Posterior vena cava (tissue), 2 donors: ENCODE measurements at regions not wholly inside any gene's neighbourhood (a gene's known extent, or its start where the extent isn't known, plus 50 kb on each side); places are given as distances from the start of the nearest gene placed in this dataset.

Experiments used
- DNase-seq: peaks from one replicate; pipeline ENCODE4 v3.0.0-alpha.2; 2020; ENCODE audit warnings: low spot score
- intact Hi-C, 2 donors: fragments of 100-400 bp; cut with DNase I; formaldehyde crosslinking; loops; one replicate each; pipeline versions ENCODE4 v1.14.1 to v1.14.2; 2022 to 2023
- donor health status: DM: yes; HTN: yes; CAD: no.
- donor health status: DM: yes; HTN: yes; CAD: no.

GRCh38 chr4:135244696-135245095, 1043.1 kb upstream of the PABPC4L start:
- no peak for DNase-seq
- intact Hi-C loops = no loop called here

- DNase-seq = no peak
These were observed 1042.5 kb upstream of the PABPC4L start for GRCh38 chr4:135244056-135244455.

GRCh38 chr4:135240796-135241195, 1039.2 kb upstream of the PABPC4L start:
- intact Hi-C loops = no loop called here
- DNase-seq = no peak

More at GRCh38 chr4:135244056-135244455, 1042.5 kb upstream of the PABPC4L start:
- intact Hi-C loops = no loop called here

- intact Hi-C loops = no loop called here
These were observed 1038.4 kb upstream of the PABPC4L start for GRCh38 chr4:135239964-135240363.

GRCh38 chr4:135238940-135239339, 1037.4 kb upstream of the PABPC4L start:
- intact Hi-C loops = no loop called here

More at GRCh38 chr4:135239964-135240363, 1038.4 kb upstream of the PABPC4L start:
- DNase-seq = no peak

GRCh38 chr4:135236048-135236447, 1034.5 kb upstream of the PABPC4L start:
- intact Hi-C loops = no loop called here
- DNase-seq = no peak

More at GRCh38 chr4:135238940-135239339, 1037.4 kb upstream of the PABPC4L start:
- DNase-seq = no peak

GRCh38 chr4:135227842-135228241, 1026.3 kb upstream of the PABPC4L start:
- intact Hi-C loops = no loop called here
- no peak for DNase-seq

- no peak for DNase-seq
- intact Hi-C loops = no loop called here
These were observed 1024.0 kb upstream of the PABPC4L start for GRCh38 chr4:135225551-135225950.

GRCh38 chr4:135210341-135210740, 1008.8 kb upstream of the PABPC4L start:
- intact Hi-C loops = no loop called here
- DNase-seq = no peak

GRCh38 chr4:135207531-135207930, 1005.9 kb upstream of the PABPC4L start:
- no peak for DNase-seq
- intact Hi-C loops = no loop called here

- intact Hi-C loops = no loop called here
- DNase-seq = no peak
These were observed 1002.7 kb upstream of the PABPC4L start for GRCh38 chr4:135204311-135204710.

- no peak for DNase-seq
- intact Hi-C loops = no loop called here
These were observed 999.5 kb upstream of the PABPC4L start for GRCh38 chr4:135201081-135201480.

- intact Hi-C loops = no loop called here
- no peak for DNase-seq
These were observed 996.1 kb upstream of the PABPC4L start for GRCh38 chr4:135197641-135198040.

GRCh38 chr4:135194477-135194876, 992.9 kb upstream of the PABPC4L start:
- intact Hi-C loops = no loop called here
- DNase-seq = no peak

- intact Hi-C loops = no loop called here
- DNase-seq = no peak
These were observed 991.4 kb upstream of the PABPC4L start for GRCh38 chr4:135192751-135193535.

GRCh38 chr4:135191596-135191995, 990.0 kb upstream of the PABPC4L start:
- intact Hi-C loops = no loop called here
- DNase-seq = no peak

GRCh38 chr4:135186002-135186401, 984.4 kb upstream of the PABPC4L start:
- intact Hi-C loops = no loop called here
- DNase-seq = no peak

- no peak for DNase-seq
- intact Hi-C loops = no loop called here
These were observed 983.7 kb upstream of the PABPC4L start for GRCh38 chr4:135185256-135185655.

GRCh38 chr4:135184715-135185114, 983.1 kb upstream of the PABPC4L start:
- DNase-seq = no peak
- intact Hi-C loops = no loop called here

GRCh38 chr4:135177321-135177720, 975.7 kb upstream of the PABPC4L start:
- intact Hi-C loops = no loop called here

GRCh38 chr4:135166661-135167060, 965.1 kb upstream of the PABPC4L start:
- intact Hi-C loops = no loop called here
- DNase-seq = no peak

More at GRCh38 chr4:135177321-135177720, 975.7 kb upstream of the PABPC4L start:
- no peak for DNase-seq
